Spleen (tissue), 11 donors: ENCODE measurements at regions not wholly inside any gene's neighbourhood (a gene's known extent, or its start where the extent isn't known, plus 50 kb on each side); places are given as distances from the start of the nearest gene placed in this dataset.
A peak's percentile ranks its signal among the peaks of the same experiment; 100 is the strongest.

Source experiments
- DNase-seq: peaks from one replicate; pipeline ENCODE4 v3.0.0-alpha.2; 2020
- H3K27ac ChIP-seq, 8 donors: fragments of 200-600 bp; sonication (generic) in 7 of 8; 1 replicate in 4 of 8; 2 replicates in 4 of 8; pipeline versions ENCODE4 v1.5.0 to v1.8.0; 2016 to 2021; ENCODE audit warnings: inconsistent platforms in 4 of 8, mild to moderate bottlenecking in 4 of 8, moderate library complexity in 1 of 8
- H3K27me3 ChIP-seq, 7 donors: fragments of 200-600 bp; sonication (generic) in 6 of 7; replicated peaks in 1 of 7; 1 replicate in 4 of 7; 2 replicates in 3 of 7; pipeline versions ENCODE4 v1.5.0 to v1.8.0; 2016 to 2021; ENCODE audit warnings: inconsistent platforms in 3 of 7, mild to moderate bottlenecking in 1 of 7
- H3K36me3 ChIP-seq, 6 donors: fragments of 200-600 bp; sonication (generic) in 5 of 6; 1 replicate in 4 of 6; 2 replicates in 2 of 6; pipeline versions ENCODE4 v1.5.0 to v1.8.0; 2016 to 2021; ENCODE audit warnings: inconsistent platforms in 2 of 6
- H3K4me1 ChIP-seq, 6 donors: fragments of 200-600 bp; sonication (generic) in 5 of 6; 1 replicate in 3 of 6; 2 replicates in 3 of 6; pipeline versions ENCODE4 v1.5.0 to v1.8.0; 2016 to 2021; ENCODE audit warnings: inconsistent platforms in 3 of 6
- H3K4me3 ChIP-seq, 8 donors: fragments of 200-600 bp; sonication (generic) in 7 of 8; 1 replicate in 4 of 8; 2 replicates in 4 of 8; pipeline versions ENCODE4 v1.5.0 to v1.8.0; 2016 to 2021; ENCODE audit warnings: inconsistent platforms in 4 of 8, mild to moderate bottlenecking in 4 of 8, moderate library complexity in 2 of 8
- H3K9me3 ChIP-seq, 8 donors: fragments of 200-600 bp; sonication (generic) in 7 of 8; 1 replicate in 4 of 8; 2 replicates in 4 of 8; pipeline versions ENCODE4 v1.5.0 to v1.8.0; 2016 to 2021; ENCODE audit warnings: inconsistent platforms in 4 of 8
- POLR2A ChIP-seq, 3 donors: fragments of 450-650 bp; IDR thresholded peaks; one replicate each; pipeline ENCODE4 v1.5.1; 2017; ENCODE audit warnings: antibody characterized with exemption in 3 of 3, mild to moderate bottlenecking in 1 of 3
- POLR2AphosphoS5 ChIP-seq, 3 donors: sonication (generic); formaldehyde crosslinking; IDR thresholded peaks; one replicate each; pipeline ENCODE4 v1.5.1; 2017; ENCODE audit warnings: antibody characterized with exemption in 3 of 3
- WGBS, 5 donors: extraction: QIAGEN DNeasy Blood & Tissue Kit in 3 of 5; methylation state at CpG; one replicate each; pipeline versions ENCODE4 v1.1.5 to v1.1.7; 2013 to 2018; 5-methylcytosine and 5-hydroxymethylcytosine counted together
- intact Hi-C: fragments of 100-400 bp; cut with DNase I; formaldehyde crosslinking; loops from one replicate; pipeline ENCODE4 v1.15.0; 2023; ENCODE audit warnings: low total_unique reads
- TF ChIP-seq, protein P1 (sequence below), 11 experiments: fragments of 200-600 bp in 7 of 11; fragments of 450-650 bp in 4 of 11; sonication (generic) in 4 of 11; IDR thresholded peaks in 8 of 11; conservative IDR thresholded peaks in 3 of 11; 1 replicate in 7 of 11; 2 replicates in 4 of 11; pipeline versions ENCODE4 v1.4.0 to v1.8.0; 2016 to 2021; ENCODE audit warnings: antibody characterized with exemption in 11 of 11, inconsistent platforms in 4 of 11, mild to moderate bottlenecking in 1 of 11
- donor health status: healthy with polysubstance abuse.
- donor health status: DM: no; HTN: no; CAD: no; lungs with moderate emphysema.
- donor health status: DM: no; HTN: no; CAD: no.
- donor health status: Bipolar disorder and iron deficiency.
- donor health status: healthy.
- donor health status: DM: no; HTN: no; CAD: no.
- donor health status: DM: yes; HTN: yes; CAD: no.

GRCh38 chr19:46944123-46944748 is 75.4 kb upstream of the NPAS1 start:
- H3K4me3 ChIP-seq = no peak overlapping the region
- peaks cover 11 to 60% (median 34%) of the 10 kb centered on the region in 6 donors for H3K4me1 ChIP-seq
- DNase-seq = no peak
- TF ChIP-seq POLR2A (IDR thresholded peaks at IDR 0.05) (no peak), POLR2AphosphoS5 (IDR thresholded peaks at IDR 0.05) (no peak)
- TF ChIP-seq, protein P1, sequence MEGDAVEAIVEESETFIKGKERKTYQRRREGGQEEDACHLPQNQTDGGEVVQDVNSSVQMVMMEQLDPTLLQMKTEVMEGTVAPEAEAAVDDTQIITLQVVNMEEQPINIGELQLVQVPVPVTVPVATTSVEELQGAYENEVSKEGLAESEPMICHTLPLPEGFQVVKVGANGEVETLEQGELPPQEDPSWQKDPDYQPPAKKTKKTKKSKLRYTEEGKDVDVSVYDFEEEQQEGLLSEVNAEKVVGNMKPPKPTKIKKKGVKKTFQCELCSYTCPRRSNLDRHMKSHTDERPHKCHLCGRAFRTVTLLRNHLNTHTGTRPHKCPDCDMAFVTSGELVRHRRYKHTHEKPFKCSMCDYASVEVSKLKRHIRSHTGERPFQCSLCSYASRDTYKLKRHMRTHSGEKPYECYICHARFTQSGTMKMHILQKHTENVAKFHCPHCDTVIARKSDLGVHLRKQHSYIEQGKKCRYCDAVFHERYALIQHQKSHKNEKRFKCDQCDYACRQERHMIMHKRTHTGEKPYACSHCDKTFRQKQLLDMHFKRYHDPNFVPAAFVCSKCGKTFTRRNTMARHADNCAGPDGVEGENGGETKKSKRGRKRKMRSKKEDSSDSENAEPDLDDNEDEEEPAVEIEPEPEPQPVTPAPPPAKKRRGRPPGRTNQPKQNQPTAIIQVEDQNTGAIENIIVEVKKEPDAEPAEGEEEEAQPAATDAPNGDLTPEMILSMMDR (IDR thresholded peaks at IDR 0.05 in 8 of 11, conservative IDR thresholded peaks at IDR 0.05 in 3 of 11) = no peak
- peaks cover 0 to 83% (median 5%) of the 10 kb centered on the region in 6 donors for H3K36me3 ChIP-seq
- no peaks in the 10 kb centered on the region for H3K27me3 ChIP-seq
- intact Hi-C loops = no loop called here
- 86 to 93% (median 87%) methylated on average over 5 of the region's 5 CpGs for WGBS, 5 donors
- no peaks in the 10 kb centered on the region for H3K9me3 ChIP-seq
- H3K27ac ChIP-seq = peak overlapping the region in 5 of 8 donors; percentile 32 to 68 (median 62)

GRCh38 chr19:46944918-46945628 is 74.6 kb upstream of the NPAS1 start:
- Histone ChIP-seq H3K4me1 (peaks cover 11 to 68% (median 37%) of the 10 kb centered on the region in 6 donors), H3K27ac (peak overlapping the region; percentile 1 to 68 (median 46)), H3K9me3 (no peaks in the 10 kb centered on the region), H3K27me3 (no peaks in the 10 kb centered on the region), H3K36me3 (peaks cover 0 to 75% (median 0%) of the 10 kb centered on the region in 6 donors), H3K4me3 (no peak overlapping the region)
- intact Hi-C loops = no loop called here
- 59 to 72% (median 66%) methylated on average over 7 of the region's 7 CpGs for WGBS, 5 donors
- DNase-seq = no peak
- TF ChIP-seq, protein P1 (IDR thresholded peaks at IDR 0.05 in 8 of 11, conservative IDR thresholded peaks at IDR 0.05 in 3 of 11) = no peak
- peak in 2 of 3 donors; percentile 30 to 41 for TF ChIP-seq POLR2AphosphoS5 (IDR thresholded peaks at IDR 0.05)

GRCh38 chr19:46945694-46946489 is 73.7 kb upstream of the NPAS1 start:
- Histone ChIP-seq H3K36me3 (peaks cover 0 to 67% (median 0%) of the 10 kb centered on the region in 6 donors), H3K27ac (peak overlapping the region; percentile 1 to 68 (median 46)), H3K9me3 (no peaks in the 10 kb centered on the region), H3K27me3 (no peaks in the 10 kb centered on the region), H3K4me1 (peaks cover 11 to 76% (median 44%) of the 10 kb centered on the region in 6 donors), H3K4me3 (no peak overlapping the region)
- TF ChIP-seq POLR2AphosphoS5 (IDR thresholded peaks at IDR 0.05) (no peak), POLR2A (IDR thresholded peaks at IDR 0.05) (no peak)
- TF ChIP-seq, protein P1 (IDR thresholded peaks at IDR 0.05 in 8 of 11, conservative IDR thresholded peaks at IDR 0.05 in 3 of 11) = no peak
- 74 to 83% (median 82%) methylated on average over 8 of the region's 8 CpGs for WGBS, 5 donors
- DNase-seq = no peak
- intact Hi-C loops = no loop called here
